ENCODE measurements at regions not wholly inside any gene's neighbourhood (a gene's known extent, or its start where the extent isn't known, plus 50 kb on each side); places are given as distances from the start of the nearest gene placed in this dataset.

- H3K36me3 Mint-ChIP-seq (ENCODE audit: low read depth): no peaks in the 10 kb centered on the region
- peaks cover 20% of the 10 kb centered on the region for H3K27me3 Mint-ChIP-seq (ENCODE audit: low read depth)
- peak overlapping the region; percentile 8 for H3K4me3 Mint-ChIP-seq
- DNase-seq (ENCODE audit: low read depth, low spot score): no peak
- TF ChIP-seq CTCF (conservative IDR thresholded peaks at IDR 0.05): no peak
- H3K27ac Mint-ChIP-seq (ENCODE audit: unreplicated experiment): peak overlapping the region; percentile 83
- H3K9me3 Mint-ChIP-seq: no peaks in the 10 kb centered on the region
- peaks cover 18% of the 10 kb centered on the region for H3K4me1 Mint-ChIP-seq
Measured at GRCh38 chr22:27022274-27022895, 365.0 kb downstream of the MIAT start.

GRCh38 chr22:27022896-27023361 lies 365.5 kb downstream of the MIAT start:
- H3K27ac Mint-ChIP-seq (ENCODE audit: unreplicated experiment): peak overlapping the region; percentile 96
- H3K27me3 Mint-ChIP-seq (ENCODE audit: low read depth): peaks cover 17% of the 10 kb centered on the region
- no peaks in the 10 kb centered on the region for H3K9me3 Mint-ChIP-seq
- H3K36me3 Mint-ChIP-seq (ENCODE audit: low read depth): no peaks in the 10 kb centered on the region
- H3K4me3 Mint-ChIP-seq: peak overlapping the region; percentile 51
- H3K4me1 Mint-ChIP-seq: peaks cover 18% of the 10 kb centered on the region
- no peak for TF ChIP-seq CTCF (conservative IDR thresholded peaks at IDR 0.05)
- no peak for DNase-seq (ENCODE audit: low read depth, low spot score)

GRCh38 chr22:27023591-27023990 lies 366.2 kb downstream of the MIAT start:
- peaks cover 12% of the 10 kb centered on the region for H3K27me3 Mint-ChIP-seq (ENCODE audit: low read depth)
- no peak for TF ChIP-seq CTCF (conservative IDR thresholded peaks at IDR 0.05)
- no peaks in the 10 kb centered on the region for H3K9me3 Mint-ChIP-seq
- H3K4me1 Mint-ChIP-seq: peaks cover 18% of the 10 kb centered on the region
- no peak overlapping the region for H3K27ac Mint-ChIP-seq (ENCODE audit: unreplicated experiment)
- no peak overlapping the region for H3K4me3 Mint-ChIP-seq
- DNase-seq (ENCODE audit: low read depth, low spot score): no peak
- H3K36me3 Mint-ChIP-seq (ENCODE audit: low read depth): no peaks in the 10 kb centered on the region

GRCh38 chr22:27024982-27025381 lies 367.6 kb downstream of the MIAT start:
- no peaks in the 10 kb centered on the region for H3K36me3 Mint-ChIP-seq (ENCODE audit: low read depth)
- peaks cover 4% of the 10 kb centered on the region for H3K27me3 Mint-ChIP-seq (ENCODE audit: low read depth)
- H3K4me1 Mint-ChIP-seq: peaks cover 18% of the 10 kb centered on the region
- no peak overlapping the region for H3K4me3 Mint-ChIP-seq
- no peaks in the 10 kb centered on the region for H3K9me3 Mint-ChIP-seq
- DNase-seq (ENCODE audit: low read depth, low spot score): no peak
- no peak for TF ChIP-seq CTCF (conservative IDR thresholded peaks at IDR 0.05)
- H3K27ac Mint-ChIP-seq (ENCODE audit: unreplicated experiment): no peak overlapping the region

- Mint-ChIP-seq H3K4me3 (no peak overlapping the region), H3K9me3 (no peaks in the 10 kb centered on the region), H3K4me1 (peaks cover 17% of the 10 kb centered on the region), H3K27ac (ENCODE audit: unreplicated experiment) (no peak overlapping the region), H3K27me3 (ENCODE audit: low read depth) (peaks cover 3% of the 10 kb centered on the region), H3K36me3 (ENCODE audit: low read depth) (no peaks in the 10 kb centered on the region)
- no peak for DNase-seq (ENCODE audit: low read depth, low spot score)
- TF ChIP-seq CTCF (conservative IDR thresholded peaks at IDR 0.05): no peak
Measured at GRCh38 chr22:27028093-27028492, 370.7 kb downstream of the MIAT start.
